ENCODE measurements at regions not wholly inside any gene's neighbourhood (a gene's known extent, or its start where the extent isn't known, plus 50 kb on each side); places are given as distances from the start of the nearest gene placed in this dataset.

- ChIA-PET CTCF (ENCODE audit: partially characterized antibody) (interaction anchor here (0.6 to 2.2 kb wide), 5 partner anchors 7 to 115 kb away, joined by 3 to 9 read pairs (median 3); no protein-coding TSS in a partner anchor), POLR2A (ENCODE audit: partially characterized antibody) (interaction anchor here (0.6 kb wide), 1 partner anchor 63 kb away, joined by 3 read pairs; no protein-coding TSS in a partner anchor)
- Histone ChIP-seq H2BK120ac (replicated peaks; ENCODE audit: low read depth, low read length) (no peak overlapping the region), H3K79me2 (ENCODE audit: control insufficient read depth in 1 of 2, insufficient read depth in 2 of 2, low read length in 2 of 2) (no peaks in the 10 kb centered on the region), H3K79me1 (ENCODE audit: low read depth, low read length) (no peaks in the 10 kb centered on the region), H3K36me3 (ENCODE audit: control insufficient read depth in 2 of 4, insufficient read depth in 4 of 4, low read length in 3 of 4) (no peaks in the 10 kb centered on the region), H2BK12ac (ENCODE audit: low read depth, low read length) (no peak overlapping the region), H2BK5ac (ENCODE audit: low read depth, low read length) (no peak overlapping the region), H3K4me3 (ENCODE audit: extremely low read depth in 1 of 4, insufficient read depth in 2 of 4, low read depth in 3 of 4, low read length in 4 of 4) (no peak overlapping the region), H4K91ac (replicated peaks; ENCODE audit: insufficient read length, low read length) (no peak overlapping the region), H2BK20ac (ENCODE audit: low read length) (no peak overlapping the region), H4K20me1 (replicated peaks in 1 of 2; ENCODE audit: control insufficient read depth in 1 of 2, insufficient read depth in 2 of 2, low read length in 2 of 2) (no peaks in the 10 kb centered on the region), H4K5ac (ENCODE audit: insufficient read length, low read depth, low read length) (no peak overlapping the region), H3K4ac (replicated peaks; ENCODE audit: insufficient read length, low read depth, low read length) (no peak overlapping the region), H3K9ac (replicated peaks in 1 of 4; ENCODE audit: extremely low read depth in 1 of 4, low read depth in 3 of 4, low read length in 3 of 4) (no peak overlapping the region), H3K23me2 (ENCODE audit: low read depth, low read length) (no peaks in the 10 kb centered on the region), H3K27me3 (replicated peaks in 1 of 4; ENCODE audit: control insufficient read depth in 3 of 4, extremely low read depth in 1 of 4, insufficient read depth in 3 of 4, low read length in 3 of 4) (no peaks in the 10 kb centered on the region; a peak in 1 of 7 replicates), H3K4me1 (replicated peaks in 1 of 4; ENCODE audit: control insufficient read depth in 3 of 4, insufficient read depth in 4 of 4, low read length in 3 of 4) (no peaks in the 10 kb centered on the region; a peak in 2 of 7 replicates), H3K9me3 (ENCODE audit: insufficient read depth in 2 of 2, low read depth in 1 of 2, low read length in 1 of 2) (peaks cover 0 to 4% of the 10 kb centered on the region in 2 experiments; a peak in 2 of 4 replicates), H2AFZ (ENCODE audit: low read length) (no peak overlapping the region), H3K4me2 (ENCODE audit: insufficient read depth in 1 of 2, low read depth in 2 of 2, low read length in 2 of 2) (no peak overlapping the region), H3K14ac (ENCODE audit: insufficient read length) (no peak overlapping the region), H2BK15ac (ENCODE audit: low read length) (no peak overlapping the region), H2AK5ac (ENCODE audit: low read depth, low read length) (no peak overlapping the region), H3K27ac (ENCODE audit: low read depth, low read length) (no peak overlapping the region), H3K18ac (ENCODE audit: extremely low read depth, low read length) (no peak overlapping the region), H4K8ac (ENCODE audit: extremely low read depth, insufficient read depth, low read length) (no peak overlapping the region), H3K56ac (replicated peaks; ENCODE audit: insufficient read length, low read depth, low read length) (no peak overlapping the region), H3K23ac (ENCODE audit: insufficient read length) (no peak overlapping the region)
- FAIRE-seq (no peak), DNase-seq (ENCODE audit: low read depth in 1 of 2, low spot score in 2 of 2) (peak in 1 of 2 experiments; percentile 10)
- 82% methylated on average over 5 of the region's 5 CpGs; no CpG with 5 or more reads in 1 of the 2 experiments for WGBS, 2 experiments (ENCODE audit: extremely low coverage in 1 of 2, insufficient coverage in 1 of 2, insufficient read length in 1 of 2, insufficient replicate concordance in 2 of 2, low coverage in 1 of 2, low lambda C conversion rate in 2 of 2, missing lambda C conversion rate in 1 of 2)
- TF ChIP-seq SUZ12 (IDR thresholded peaks at IDR 0.05; ENCODE audit: low read length) (no peak), RBBP5 (IDR thresholded peaks at IDR 0.05; ENCODE audit: borderline replicate concordance, low read depth, low read length) (no peak), SRF (IDR thresholded peaks at IDR 0.05; ENCODE audit: low read depth, low read length) (no peak), SAP30 (IDR thresholded peaks at IDR 0.05; ENCODE audit: insufficient read depth, insufficient replicate concordance, low read length) (no peak), BRCA1 (IDR thresholded peaks at IDR 0.05; ENCODE audit: low read depth, low read length) (no peak), TBP (IDR thresholded peaks at IDR 0.05; ENCODE audit: low read depth, low read length) (no peak), NRF1 (IDR thresholded peaks at IDR 0.05; ENCODE audit: low read depth, low read length) (no peak), TAF1 (IDR thresholded peaks at IDR 0.05; ENCODE audit: low read depth, low read length) (no peak), ZNF274 (IDR thresholded peaks at IDR 0.05; ENCODE audit: borderline replicate concordance, extremely low read depth, low read length) (no peak), RFX5 (IDR thresholded peaks at IDR 0.05; ENCODE audit: borderline replicate concordance, low read depth, low read length) (no peak), SIX5 (IDR thresholded peaks at IDR 0.05; ENCODE audit: low read depth, low read length) (no peak)
- TF ChIP-seq, protein P1, sequence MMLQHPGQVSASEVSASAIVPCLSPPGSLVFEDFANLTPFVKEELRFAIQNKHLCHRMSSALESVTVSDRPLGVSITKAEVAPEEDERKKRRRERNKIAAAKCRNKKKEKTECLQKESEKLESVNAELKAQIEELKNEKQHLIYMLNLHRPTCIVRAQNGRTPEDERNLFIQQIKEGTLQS (IDR thresholded peaks at IDR 0.05; ENCODE audit: insufficient read depth, low read depth, low read length), result no peak
These were observed 163.9 kb downstream of the ANKRD60 start for GRCh38 chr20:58064411-58065010.

Measured in H1 (cell line).